K562 (cell line): ENCODE measurements at regions not wholly inside any gene's neighbourhood (a gene's known extent, or its start where the extent isn't known, plus 50 kb on each side); places are given as distances from the start of the nearest gene placed in this dataset.

Source experiments
- ATAC-seq: fragments of 200-7000 bp; cut with Tn5 transposase; 3 replicates; pipeline ENCODE4 v1.9.1; 2020; ENCODE audit warnings: moderate library complexity
- BruUV-seq: library from RNA; stranded (reverse); fragments of 400-500 nt; replicated peaks from 2 replicates; lab custom pipeline; 2021; lab: Mats Ljungman, UMichigan
- CTCF ChIA-PET: fragments of 300-600 bp; formaldehyde crosslinking; extraction: SDS; loops from one replicate; lab custom pipeline; 2021; ENCODE audit warnings: low intra/inter-chr PET ratio; lab: Yijun Ruan, JAX
- POLR2A ChIA-PET: fragments of 300-600, 350-650 bp; sonication (Branson Sonifier 250); formaldehyde crosslinking; extraction: SDS; loops from one replicate; lab custom pipeline; 2021; ENCODE audit warnings: antibody characterized with exemption, inconsistent platforms; lab: Yijun Ruan, JAX
- DNase-seq, 4 experiments: peaks; one replicate each; pipeline versions ENCODE4 v3.0.0 to v3.0.0-alpha.2; 2011 to 2018; ENCODE audit warnings: low spot score in 3 of 4, mixed read lengths in 3 of 4; ENCODE audit errors: extremely low read depth in 1 of 4
- FAIRE-seq: peaks from 2 replicates; lab custom pipeline; 2011; peaks lifted over from hg19 to GRCh38; lab: Jason Lieb, UNC
- H2AFZ ChIP-seq: 2 replicates; pipeline ENCODE4 v1.6.0; 2011; ENCODE audit warnings: low read depth, low read length, control low read depth, inconsistent platforms
- H3K27ac ChIP-seq: fragments of 200-600 bp; 3 replicates; pipeline ENCODE4 v1.8.0; 2011; ENCODE audit warnings: low read depth, mild to moderate bottlenecking, control low read depth, inconsistent platforms, low read length, moderate library complexity, mixed read lengths; ENCODE audit errors: extremely low read depth
- H3K27me3 ChIP-seq, 2 experiments: fragments of 300-600 bp in 1 of 2; 2 replicates in 1 of 2; 3 replicates in 1 of 2; pipeline versions ENCODE4 v1.6.0 to v1.8.0; 2011; ENCODE audit warnings: inconsistent platforms in 2 of 2, low read length in 2 of 2, mild to moderate bottlenecking in 1 of 2, mixed read lengths in 1 of 2, moderate library complexity in 1 of 2; ENCODE audit not compliant: control insufficient read depth in 2 of 2, insufficient read depth in 2 of 2
- H3K36me3 ChIP-seq: fragments of 300-600 bp; 3 replicates; pipeline ENCODE4 v1.8.0; 2011; ENCODE audit warnings: mild to moderate bottlenecking, low read length, inconsistent platforms; ENCODE audit not compliant: control insufficient read depth, insufficient read depth
- H3K4me1 ChIP-seq, 2 experiments: fragments of 200-600 bp in 1 of 2; replicated peaks in 1 of 2; 2 replicates in 1 of 2; 3 replicates in 1 of 2; pipeline versions ENCODE4 v1.5.1 to v1.8.0; 2011; ENCODE audit warnings: inconsistent platforms in 2 of 2, low read length in 2 of 2, mild to moderate bottlenecking in 1 of 2, mixed read lengths in 1 of 2, moderate library complexity in 1 of 2; ENCODE audit not compliant: control insufficient read depth in 2 of 2, insufficient read depth in 2 of 2
- H3K4me2 ChIP-seq: 2 replicates; pipeline ENCODE4 v1.6.1; 2011; ENCODE audit warnings: low read length, control low read depth, inconsistent platforms, mixed read lengths; ENCODE audit not compliant: insufficient read depth
- H3K4me3 ChIP-seq: fragments of 200-600 bp; sonication (generic), shearing (Covaris generic); 2 replicates; pipeline ENCODE4 v1.5.1; 2016; ENCODE audit warnings: control low read depth, inconsistent platforms
- H3K79me2 ChIP-seq: fragments of 200-600 bp; 3 replicates; pipeline ENCODE4 v1.8.0; 2011; ENCODE audit warnings: low read length, inconsistent platforms; ENCODE audit not compliant: control insufficient read depth, insufficient read depth
- H3K9ac ChIP-seq, 2 experiments: 2 replicates each; pipeline versions ENCODE4 v1.6.0 to v1.6.1; 2011; ENCODE audit warnings: low read depth in 2 of 2, low read length in 2 of 2, control low read depth in 1 of 2, inconsistent platforms in 1 of 2, mild to moderate bottlenecking in 1 of 2, mixed read lengths in 1 of 2; ENCODE audit not compliant: insufficient read depth in 1 of 2
- H3K9me1 ChIP-seq: one replicate; pipeline ENCODE4 v1.6.0; 2011; ENCODE audit warnings: inconsistent platforms, mild to moderate bottlenecking, low read length, moderate library complexity; ENCODE audit not compliant: control insufficient read depth, insufficient read depth
- H3K9me3 ChIP-seq: replicated peaks from 2 replicates; pipeline ENCODE4 v1.5.1; 2011; ENCODE audit warnings: low read depth, low read length, inconsistent platforms; ENCODE audit not compliant: control insufficient read depth, insufficient read depth
- H4K20me1 ChIP-seq: replicated peaks from 2 replicates; pipeline ENCODE4 v1.6.1; 2011; ENCODE audit warnings: low read length, inconsistent platforms, mixed read lengths; ENCODE audit not compliant: control insufficient read depth, insufficient read depth
- CBFB ChIP-seq: sonication (generic); formaldehyde crosslinking; IDR thresholded peaks from 2 replicates; pipeline ENCODE4 v1.4.0; 2020; ENCODE audit warnings: mild to moderate bottlenecking, missing genetic modification reagents
- DACH1 ChIP-seq: fragments of 450-650 bp; IDR thresholded peaks from 2 replicates; pipeline ENCODE4 v1.6.1; 2018; ENCODE audit not compliant: partially characterized antibody
- ESRRB ChIP-seq: fragments of 250-450 bp; sonication (Bioruptor Pico); IDR thresholded peaks from 2 replicates; pipeline ENCODE4 v1.5.0; 2020; ENCODE audit warnings: mild to moderate bottlenecking, moderate library complexity, borderline replicate concordance
- HIVEP1 ChIP-seq: fragments of 250-450 bp; sonication (Bioruptor Pico); IDR thresholded peaks from 2 replicates; pipeline ENCODE4 v1.4.0; 2020; ENCODE audit warnings: mild to moderate bottlenecking
- HNRNPL ChIP-seq: fragments of 200-400 bp; formaldehyde crosslinking; IDR thresholded peaks from 2 replicates; pipeline ENCODE4 v1.6.1; 2017; ENCODE audit warnings: low read depth, mild to moderate bottlenecking, low read length
- HOXB6 ChIP-seq: fragments of 250-450 bp; sonication (Bioruptor Pico); IDR thresholded peaks from 2 replicates; pipeline ENCODE4 v1.5.1; 2022; ENCODE audit warnings: mild to moderate bottlenecking, borderline replicate concordance
- LCOR ChIP-seq: sonication (generic); formaldehyde crosslinking; IDR thresholded peaks from 2 replicates; pipeline ENCODE4 v1.8.0; 2022; ENCODE audit warnings: mild to moderate bottlenecking, missing genetic modification reagents
- MYC ChIP-seq, 2 experiments: fragments of 250-450 bp in 1 of 2; sonication (Bioruptor Pico) in 1 of 2; IDR thresholded peaks; 2 replicates each; pipeline versions ENCODE4 v1.5.1 to v1.6.1; 2012 to 2021; ENCODE audit warnings: low read depth in 2 of 2, borderline replicate concordance in 1 of 2, improper control_type of control experiment in 1 of 2, low read length in 1 of 2, mild to moderate bottlenecking in 1 of 2, moderate library complexity in 1 of 2
- PCBP2 ChIP-seq: fragments of 200-400 bp; formaldehyde crosslinking; IDR thresholded peaks from 2 replicates; pipeline ENCODE4 v1.6.1; 2018; ENCODE audit warnings: low read length, low read depth, mild to moderate bottlenecking, moderate library complexity; ENCODE audit not compliant: poor library complexity, severe bottlenecking
- SNRNP70 ChIP-seq: fragments of 200-400 bp; formaldehyde crosslinking; optimal IDR thresholded peaks from 2 replicates; pipeline ENCODE3; 2017; ENCODE audit warnings: low read depth, low read length
- SREBF1 ChIP-seq: fragments of 150-350 bp; IDR thresholded peaks from 2 replicates; pipeline ENCODE4 v1.6.1; 2014; ENCODE audit warnings: antibody characterized with exemption, low read depth, low read length, borderline replicate concordance
- U2AF1 ChIP-seq: fragments of 200-400 bp; formaldehyde crosslinking; optimal IDR thresholded peaks from 2 replicates; pipeline ENCODE3; 2017; ENCODE audit warnings: mild to moderate bottlenecking, low read depth, low read length, moderate library complexity
- ZFPM2 ChIP-seq: fragments of 250-450 bp; sonication (Bioruptor Pico); IDR thresholded peaks from 2 replicates; pipeline ENCODE4 v1.5.1; 2022; ENCODE audit warnings: mild to moderate bottlenecking
- ZNF175 ChIP-seq: fragments of 200-800 bp; sonication (Bioruptor generic); IDR thresholded peaks from 2 replicates; pipeline ENCODE4 v1.6.1; 2016; ENCODE audit warnings: low read depth, mild to moderate bottlenecking, missing genetic modification characterization, missing compliant biosample characterization
- ZNF253 ChIP-seq: fragments of 250-450 bp; sonication (Bioruptor Pico); conservative IDR thresholded peaks from 2 replicates; pipeline ENCODE4 v1.6.1; 2021; ENCODE audit warnings: mild to moderate bottlenecking
- WGBS: fragments of 100-300 bp; shearing (Covaris generic); methylation state at CpG from one replicate; pipeline ENCODE4 v1.1.6; 2016; ENCODE audit warnings: low coverage, mixed read lengths; ENCODE audit not compliant: insufficient coverage; ENCODE audit errors: missing lambda C conversion rate; 5-methylcytosine and 5-hydroxymethylcytosine counted together
- in situ Hi-C: fragments of 300-500 bp; cut with MboI; formaldehyde crosslinking; loops from 4 replicates; pipeline ENCODE4 v1.15.0; 2018; ENCODE audit warnings: inconsistent platforms, mixed read lengths
- intact Hi-C: fragments of 100-400 bp; cut with micrococcal nuclease; formaldehyde crosslinking; loops from 2 replicates; pipeline ENCODE4 v1.14.2; 2022
- TF ChIP-seq, protein P1 (sequence below): fragments of 250-450 bp; sonication (Bioruptor Pico); IDR thresholded peaks from 2 replicates; pipeline ENCODE4 v1.9.0; 2021; ENCODE audit warnings: mild to moderate bottlenecking
- TF ChIP-seq, protein P2 (sequence below), 2 experiments: fragments of 450-650 bp; IDR thresholded peaks; 2 replicates each; pipeline ENCODE4 v1.6.1; 2016
- TF ChIP-seq, protein P3 (sequence below): fragments of 450-650 bp; IDR thresholded peaks from 2 replicates; pipeline ENCODE4 v1.6.1; 2018; ENCODE audit warnings: mild to moderate bottlenecking, low read depth; ENCODE audit not compliant: partially characterized antibody

DNA sequence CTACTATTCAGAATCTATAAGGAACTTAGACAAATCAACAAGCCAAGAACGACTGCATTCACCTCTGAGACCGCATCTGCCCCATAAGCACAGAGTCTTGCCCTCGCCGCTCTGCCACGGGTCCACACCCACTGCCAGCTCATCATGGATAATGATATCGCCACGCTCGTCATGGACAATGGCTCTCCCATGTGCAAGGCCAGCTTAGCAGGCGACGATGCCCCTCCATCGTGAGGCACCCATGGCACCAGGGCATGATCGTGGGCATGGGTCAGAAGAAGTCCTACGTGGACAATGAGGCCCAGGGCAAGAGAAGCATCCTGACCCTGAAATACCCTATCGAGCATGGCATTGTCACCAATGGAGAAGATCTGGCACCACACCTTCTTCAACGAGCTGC is 92.1 kb upstream of the FXR1 start:
- Histone ChIP-seq H3K9me1 (no peaks in the 10 kb centered on the region), H3K36me3 (no peaks in the 10 kb centered on the region), H4K20me1 (no peaks in the 10 kb centered on the region), H3K9ac (no peak overlapping the region), H3K4me1 (no peaks in the 10 kb centered on the region), H3K79me2 (no peaks in the 10 kb centered on the region), H3K27ac (no peak overlapping the region), H2AFZ (no peak overlapping the region), H3K4me2 (no peak overlapping the region), H3K27me3 (peaks cover 0 to 6% of the 10 kb centered on the region in 2 experiments; a peak in 1 of 5 replicates), H3K9me3 (no peaks in the 10 kb centered on the region), H3K4me3 (no peak overlapping the region)
- TF ChIP-seq, protein P1, sequence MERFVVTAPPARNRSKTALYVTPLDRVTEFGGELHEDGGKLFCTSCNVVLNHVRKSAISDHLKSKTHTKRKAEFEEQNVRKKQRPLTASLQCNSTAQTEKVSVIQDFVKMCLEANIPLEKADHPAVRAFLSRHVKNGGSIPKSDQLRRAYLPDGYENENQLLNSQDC (CRISPR knock-in tag), result no peak
- TF ChIP-seq SNRNP70, result no peak
- TF ChIP-seq ZNF175 (CRISPR knock-in tag), result no peak
- TF ChIP-seq ZFPM2 (CRISPR knock-in tag), result no peak
- TF ChIP-seq CBFB (CRISPR knock-in tag), result no peak
- no peak for TF ChIP-seq HOXB6
- TF ChIP-seq HNRNPL, result no peak
- TF ChIP-seq ESRRB (CRISPR knock-in tag), result no peak
- TF ChIP-seq U2AF1, result no peak
- TF ChIP-seq PCBP2, result no peak
- TF ChIP-seq ZNF253 (CRISPR knock-in tag), result no peak
- no peak for TF ChIP-seq DACH1
- no peak for TF ChIP-seq MYC (IDR thresholded peaks at IDR 0.05; ENCODE audit: low read depth, low read length)
- no peak for TF ChIP-seq MYC (CRISPR knock-in tag; IDR thresholded peaks at IDR 0.05; ENCODE audit: borderline replicate concordance, low read depth)
- no peak for TF ChIP-seq SREBF1
- TF ChIP-seq LCOR (CRISPR knock-in tag), result no peak
- TF ChIP-seq HIVEP1 (CRISPR knock-in tag), result no peak
- TF ChIP-seq, protein P2, sequence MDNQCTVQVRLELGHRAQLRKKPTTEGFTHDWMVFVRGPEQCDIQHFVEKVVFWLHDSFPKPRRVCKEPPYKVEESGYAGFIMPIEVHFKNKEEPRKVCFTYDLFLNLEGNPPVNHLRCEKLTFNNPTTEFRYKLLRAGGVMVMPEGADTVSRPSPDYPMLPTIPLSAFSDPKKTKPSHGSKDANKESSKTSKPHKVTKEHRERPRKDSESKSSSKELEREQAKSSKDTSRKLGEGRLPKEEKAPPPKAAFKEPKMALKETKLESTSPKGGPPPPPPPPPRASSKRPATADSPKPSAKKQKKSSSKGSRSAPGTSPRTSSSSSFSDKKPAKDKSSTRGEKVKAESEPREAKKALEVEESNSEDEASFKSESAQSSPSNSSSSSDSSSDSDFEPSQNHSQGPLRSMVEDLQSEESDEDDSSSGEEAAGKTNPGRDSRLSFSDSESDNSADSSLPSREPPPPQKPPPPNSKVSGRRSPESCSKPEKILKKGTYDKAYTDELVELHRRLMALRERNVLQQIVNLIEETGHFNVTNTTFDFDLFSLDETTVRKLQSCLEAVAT (IDR thresholded peaks at IDR 0.05), result no peak
- TF ChIP-seq, protein P3, sequence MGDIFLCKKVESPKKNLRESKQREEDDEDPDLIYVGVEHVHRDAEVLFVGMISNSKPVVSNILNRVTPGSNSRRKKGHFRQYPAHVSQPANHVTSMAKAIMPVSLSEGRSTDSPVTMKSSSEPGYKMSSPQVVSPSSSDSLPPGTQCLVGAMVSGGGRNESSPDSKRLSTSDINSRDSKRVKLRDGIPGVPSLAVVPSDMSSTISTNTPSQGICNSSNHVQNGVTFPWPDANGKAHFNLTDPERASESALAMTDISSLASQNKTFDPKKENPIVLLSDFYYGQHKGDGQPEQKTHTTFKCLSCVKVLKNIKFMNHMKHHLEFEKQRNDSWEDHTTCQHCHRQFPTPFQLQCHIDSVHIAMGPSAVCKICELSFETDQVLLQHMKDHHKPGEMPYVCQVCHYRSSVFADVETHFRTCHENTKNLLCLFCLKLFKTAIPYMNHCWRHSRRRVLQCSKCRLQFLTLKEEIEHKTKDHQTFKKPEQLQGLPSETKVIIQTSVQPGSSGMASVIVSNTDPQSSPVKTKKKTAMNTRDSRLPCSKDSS, result no peak
- intact Hi-C loops, result no loop called here
- DNase-seq (no peak), ATAC-seq (no peak), FAIRE-seq (no peak)
- in situ Hi-C loops, result loop anchor here (25.0 kb wide), 1 partner anchor 1867 kb away; no protein-coding TSS in a partner anchor
- WGBS, result under 1% methylated on average over 15 of the region's 15 CpGs
- BruUV-seq, result no TSS peak
- CTCF ChIA-PET, result no interaction called here
- POLR2A ChIA-PET, result no interaction called here
